ENCODE measurements at regions not wholly inside any gene's neighbourhood (a gene's known extent, or its start where the extent isn't known, plus 50 kb on each side); places are given as distances from the start of the nearest gene placed in this dataset.

DNA sequence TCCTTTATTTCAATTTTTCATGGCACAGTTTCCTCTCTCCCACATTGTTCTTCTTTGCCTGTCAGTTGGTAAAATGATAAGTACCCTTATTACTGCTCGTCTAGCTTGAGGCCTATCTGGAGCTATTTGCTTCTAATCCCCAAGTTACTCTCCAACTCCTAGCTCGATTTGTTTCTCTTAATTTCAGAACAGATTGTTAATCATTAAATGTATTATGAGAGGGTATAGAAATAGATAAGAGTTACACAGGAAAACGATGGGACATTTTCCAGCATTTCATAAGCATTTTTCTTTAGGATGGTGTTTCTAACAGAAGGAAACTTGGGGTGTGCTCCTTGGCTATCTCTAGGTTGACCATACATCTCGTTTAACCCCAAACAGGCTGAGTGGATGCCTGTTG lies 540.5 kb upstream of the FZD8 start:
- no peak for TF ChIP-seq Cebpa-rat (IDR thresholded peaks at IDR 0.05)
- Histone ChIP-seq H3K4me3 (no peak overlapping the region), H3K36me3 (no peaks in the 10 kb centered on the region), H3K4me1 (no peaks in the 10 kb centered on the region), H4K20me1 (no peaks in the 10 kb centered on the region), H3K4me2 (no peak overlapping the region), H3K9me3 (replicated peaks in 1 of 11) (no peaks in the 10 kb centered on the region), H3K9ac (no peak overlapping the region), H3K27me3 (no peaks in the 10 kb centered on the region), H3K27ac (no peak overlapping the region)

DNA sequence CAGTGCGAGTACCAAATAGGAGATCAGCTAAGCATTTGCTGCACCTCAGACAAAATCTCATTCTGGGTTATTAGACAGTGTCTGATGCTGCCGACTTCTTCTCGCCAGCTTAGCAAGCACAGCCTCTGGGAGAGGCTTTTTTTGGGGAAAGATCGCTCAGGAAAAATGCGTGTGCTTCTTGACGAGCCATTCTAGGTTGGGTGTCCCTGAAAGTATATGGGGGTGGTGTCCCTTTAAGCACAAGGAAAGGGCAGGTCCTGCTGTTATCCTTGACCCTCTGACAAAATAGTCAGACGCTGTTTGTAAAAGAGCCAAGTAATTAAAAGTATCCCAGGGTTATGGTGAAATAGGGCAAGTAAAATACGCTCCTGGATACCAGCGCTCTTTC lies 540.1 kb upstream of the FZD8 start:
- no peaks in the 10 kb centered on the region for H3K4me1 ChIP-seq
- no peaks in the 10 kb centered on the region for H4K20me1 ChIP-seq
- TF ChIP-seq Cebpa-rat (IDR thresholded peaks at IDR 0.05) = no peak
- no peaks in the 10 kb centered on the region for H3K9me3 ChIP-seq (replicated peaks in 1 of 11)
- no peaks in the 10 kb centered on the region for H3K36me3 ChIP-seq
- no peak overlapping the region for H3K9ac ChIP-seq
- no peaks in the 10 kb centered on the region for H3K27me3 ChIP-seq
- no peak overlapping the region for H3K4me2 ChIP-seq
- no peak overlapping the region for H3K4me3 ChIP-seq
- H3K27ac ChIP-seq = no peak overlapping the region

GRCh38 chr10:36181426-36182178 lies 539.5 kb upstream of the FZD8 start:
- Histone ChIP-seq H3K9ac (no peak overlapping the region), H3K27me3 (no peaks in the 10 kb centered on the region), H3K4me1 (no peaks in the 10 kb centered on the region), H3K4me2 (no peak overlapping the region), H4K20me1 (no peaks in the 10 kb centered on the region), H3K36me3 (no peaks in the 10 kb centered on the region), H3K9me3 (replicated peaks in 1 of 11) (no peaks in the 10 kb centered on the region), H3K27ac (no peak overlapping the region), H3K4me3 (no peak overlapping the region)
- TF ChIP-seq Cebpa-rat (IDR thresholded peaks at IDR 0.05) = no peak

- Histone ChIP-seq H3K4me1 (no peaks in the 10 kb centered on the region), H3K9me3 (replicated peaks in 1 of 11) (no peaks in the 10 kb centered on the region), H3K9ac (no peak overlapping the region), H3K4me3 (no peak overlapping the region), H3K4me2 (no peak overlapping the region), H3K27ac (no peak overlapping the region), H4K20me1 (no peaks in the 10 kb centered on the region), H3K27me3 (no peaks in the 10 kb centered on the region), H3K36me3 (no peaks in the 10 kb centered on the region)
- no peak for TF ChIP-seq Cebpa-rat (IDR thresholded peaks at IDR 0.05)
Measured at GRCh38 chr10:36178616-36179015, 536.5 kb upstream of the FZD8 start.

DNA sequence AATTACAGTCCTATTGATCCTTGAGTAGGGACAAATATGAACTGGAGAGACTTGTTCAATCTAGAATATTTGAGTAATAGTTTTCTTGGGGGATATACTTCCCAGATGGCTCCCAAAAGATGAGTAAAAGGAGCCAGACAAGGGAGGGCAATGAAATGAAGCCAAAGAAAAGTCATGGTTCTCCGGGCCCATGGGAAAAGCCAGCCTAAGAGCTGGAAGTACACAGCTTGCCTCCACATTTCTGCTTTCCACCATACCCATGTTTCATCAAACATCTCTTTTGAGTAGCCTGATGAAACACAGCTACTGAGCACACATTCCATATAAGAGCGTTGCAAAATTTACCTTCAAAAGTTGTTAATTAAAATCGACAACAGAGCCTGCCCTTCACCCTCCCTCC lies 535.0 kb upstream of the FZD8 start:
- H3K4me1 ChIP-seq = 0 out of 20 replicates have a peak, but pooled peaks cover 0 to 5% (median 0%) of the 10 kb centered on the region in 10 experiments
- no peaks in the 10 kb centered on the region for H3K27me3 ChIP-seq
- no peak overlapping the region for H3K4me3 ChIP-seq
- no peak overlapping the region for H3K4me2 ChIP-seq
- H3K9me3 ChIP-seq (replicated peaks in 1 of 11) = no peaks in the 10 kb centered on the region
- TF ChIP-seq Cebpa-rat (IDR thresholded peaks at IDR 0.05) = no peak
- no peak overlapping the region for H3K27ac ChIP-seq
- H3K36me3 ChIP-seq = no peaks in the 10 kb centered on the region
- H3K9ac ChIP-seq = no peak overlapping the region
- no peaks in the 10 kb centered on the region for H4K20me1 ChIP-seq

- TF ChIP-seq Cebpa-rat (IDR thresholded peaks at IDR 0.05) = no peak
- Histone ChIP-seq H3K27ac (no peak overlapping the region), H3K9ac (no peak overlapping the region), H4K20me1 (no peaks in the 10 kb centered on the region), H3K4me1 (0 out of 20 replicates have a peak, but pooled peaks cover 0 to 5% (median 0%) of the 10 kb centered on the region in 10 experiments), H3K27me3 (no peaks in the 10 kb centered on the region), H3K4me3 (no peak overlapping the region), H3K4me2 (no peak overlapping the region), H3K9me3 (replicated peaks in 1 of 11) (no peaks in the 10 kb centered on the region), H3K36me3 (no peaks in the 10 kb centered on the region)
Measured at GRCh38 chr10:36175954-36176353, 533.9 kb upstream of the FZD8 start.

DNA sequence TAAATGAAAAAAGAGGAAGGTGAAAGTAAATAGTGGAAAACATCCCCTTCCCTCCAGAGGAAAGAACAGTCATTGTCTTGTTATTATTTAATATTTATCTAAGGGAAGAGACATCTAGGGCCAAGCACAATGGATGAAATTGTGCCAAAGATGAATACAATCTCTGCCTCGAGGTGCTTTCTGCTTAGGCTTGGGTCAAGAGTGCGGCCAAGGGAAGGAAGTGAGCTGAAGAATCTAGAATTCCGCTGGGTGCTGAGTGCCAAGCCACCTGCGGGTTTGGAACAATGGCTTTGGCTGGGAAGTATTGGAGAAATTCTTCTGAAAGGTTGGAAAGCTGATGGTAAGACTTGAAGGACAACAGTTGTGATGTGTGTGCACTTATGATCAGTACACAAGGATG lies 531.3 kb upstream of the FZD8 start:
- Histone ChIP-seq H3K27ac (no peak overlapping the region), H3K36me3 (no peaks in the 10 kb centered on the region), H3K4me1 (0 out of 20 replicates have a peak, but pooled peaks cover 0 to 5% (median 0%) of the 10 kb centered on the region in 10 experiments), H3K4me3 (no peak overlapping the region), H3K27me3 (no peaks in the 10 kb centered on the region), H4K20me1 (no peaks in the 10 kb centered on the region), H3K4me2 (no peak overlapping the region), H3K9ac (no peak overlapping the region), H3K9me3 (replicated peaks in 1 of 11) (no peaks in the 10 kb centered on the region)
- no peak for TF ChIP-seq Cebpa-rat (IDR thresholded peaks at IDR 0.05)

DNA sequence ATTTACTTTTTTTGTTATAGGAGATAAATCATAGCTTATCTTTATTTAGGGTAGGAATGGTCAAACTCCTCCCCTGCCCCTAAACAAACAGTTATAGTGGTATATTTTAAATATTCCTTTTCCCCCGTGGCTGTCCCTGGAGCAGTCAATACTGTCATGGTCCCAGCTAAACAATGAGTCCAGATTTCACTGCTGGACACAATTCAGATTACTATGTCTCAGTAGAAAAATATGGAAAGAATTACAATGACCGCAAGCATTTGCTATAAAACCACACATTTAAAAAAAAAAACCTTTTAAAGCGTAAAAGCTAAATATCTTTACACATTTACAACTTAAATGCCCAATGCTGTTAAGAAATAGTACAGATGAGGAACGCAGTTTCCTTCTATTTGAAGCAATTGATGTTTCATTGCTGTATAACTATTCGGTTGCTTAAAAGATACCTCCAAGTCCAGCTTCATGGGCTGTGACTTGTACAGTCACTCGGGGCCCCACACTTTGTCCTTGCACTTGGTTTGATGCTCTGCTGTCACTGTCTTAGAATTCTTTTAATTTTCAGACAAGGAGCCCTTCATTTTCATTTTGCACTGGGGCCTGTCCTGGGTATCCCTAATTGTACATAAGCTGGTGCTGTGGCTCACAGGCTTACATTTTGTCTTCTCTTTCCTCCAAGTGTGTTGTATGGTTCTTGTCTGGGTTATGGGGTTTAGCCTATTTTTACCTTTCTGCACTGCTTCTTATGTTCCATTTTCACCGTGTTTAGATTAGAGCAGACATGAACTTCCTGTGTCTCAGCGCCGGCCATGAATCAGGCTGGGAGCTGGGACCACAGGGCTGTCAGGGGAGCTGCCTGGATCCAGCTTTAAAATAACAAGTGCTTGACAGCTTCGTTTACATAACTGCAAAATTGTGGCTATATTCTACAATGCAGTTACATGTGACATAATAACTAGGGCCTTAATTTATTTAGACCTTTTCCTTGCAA lies 530.2 kb upstream of the FZD8 start:
- H3K4me3 ChIP-seq = no peak overlapping the region
- H4K20me1 ChIP-seq = no peaks in the 10 kb centered on the region
- 0 out of 20 replicates have a peak, but pooled peaks cover 0 to 5% (median 0%) of the 10 kb centered on the region in 10 experiments for H3K4me1 ChIP-seq
- no peaks in the 10 kb centered on the region for H3K36me3 ChIP-seq
- H3K27ac ChIP-seq = no peak overlapping the region
- H3K4me2 ChIP-seq = no peak overlapping the region
- H3K9ac ChIP-seq = no peak overlapping the region
- H3K27me3 ChIP-seq = no peaks in the 10 kb centered on the region
- H3K9me3 ChIP-seq (replicated peaks in 1 of 11) = no peaks in the 10 kb centered on the region
- no peak for TF ChIP-seq Cebpa-rat (IDR thresholded peaks at IDR 0.05)

DNA sequence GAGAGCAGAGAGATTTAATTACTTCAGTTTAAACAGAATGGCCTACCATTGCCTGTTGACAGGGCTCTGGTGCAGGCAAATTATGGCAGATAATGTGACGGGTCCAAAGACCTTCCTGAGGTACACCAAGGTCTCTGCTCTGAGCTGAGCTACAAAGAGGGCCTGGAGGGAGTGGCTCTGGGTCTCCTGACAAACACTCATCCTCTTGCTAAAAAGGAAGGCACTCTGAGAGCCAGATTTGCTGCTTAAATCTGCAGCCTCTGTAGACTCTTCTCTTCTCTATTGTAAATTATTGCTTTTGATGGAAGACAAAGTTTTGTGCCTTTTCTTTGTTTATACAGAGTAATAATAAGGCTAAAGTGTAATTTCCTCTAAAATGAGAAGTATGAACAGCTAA lies 529.5 kb upstream of the FZD8 start:
- TF ChIP-seq Cebpa-rat (IDR thresholded peaks at IDR 0.05) = no peak
- H3K27me3 ChIP-seq = no peaks in the 10 kb centered on the region
- no peak overlapping the region for H3K4me2 ChIP-seq
- no peaks in the 10 kb centered on the region for H3K9me3 ChIP-seq (replicated peaks in 1 of 11)
- H3K36me3 ChIP-seq = no peaks in the 10 kb centered on the region
- H3K9ac ChIP-seq = no peak overlapping the region
- H3K27ac ChIP-seq = no peak overlapping the region
- no peaks in the 10 kb centered on the region for H4K20me1 ChIP-seq
- H3K4me3 ChIP-seq = no peak overlapping the region
- H3K4me1 ChIP-seq = 0 out of 20 replicates have a peak, but pooled peaks cover 0 to 5% (median 0%) of the 10 kb centered on the region in 10 experiments

Data from BLaER1 treated with 17β-estradiol and CSF1 and Interleukin-3, amounts not matched to agents 10 nM and 100 nM (cell line).